H9 (cell line): ENCODE measurements at regions not wholly inside any gene's neighbourhood (a gene's known extent, or its start where the extent isn't known, plus 50 kb on each side); places are given as distances from the start of the nearest gene placed in this dataset.
"Not testable (repeated sequence)": the region's sequence is repeated elsewhere in the genome, so short reads cannot be mapped to it uniquely, and the experiment has no call there.

Source experiments
- DNase-seq: peaks from one replicate; pipeline ENCODE4 v3.0.0-alpha.2; 2017
- H2AFZ ChIP-seq: one replicate; pipeline ENCODE4 v1.6.1; 2013; ENCODE audit warnings: mild to moderate bottlenecking, low read length, control low read depth, moderate library complexity
- H2AK5ac ChIP-seq: 2 replicates; pipeline ENCODE4 v1.6.1; 2013; ENCODE audit warnings: low read length, control low read depth, mixed read lengths; ENCODE audit not compliant: insufficient read length
- H2BK120ac ChIP-seq: one replicate; pipeline ENCODE4 v1.6.1; 2013; ENCODE audit warnings: low read depth, mild to moderate bottlenecking, low read length, control low read depth, inconsistent platforms; ENCODE audit not compliant: poor library complexity, severe bottlenecking
- H2BK12ac ChIP-seq: 2 replicates; pipeline ENCODE4 v1.6.1; 2013; ENCODE audit warnings: low read length, control low read depth, mixed read lengths, low read depth; ENCODE audit not compliant: insufficient read length
- H2BK15ac ChIP-seq: 2 replicates; pipeline ENCODE4 v1.6.1; 2013; ENCODE audit warnings: low read depth, low read length, control low read depth
- H2BK20ac ChIP-seq: one replicate; pipeline ENCODE4 v1.6.1; 2013; ENCODE audit warnings: low read depth, mild to moderate bottlenecking, low read length, control low read depth, inconsistent platforms; ENCODE audit not compliant: poor library complexity, severe bottlenecking
- H2BK5ac ChIP-seq: 2 replicates; pipeline ENCODE4 v1.6.1; 2013; ENCODE audit warnings: low read length, control low read depth, mixed read lengths; ENCODE audit not compliant: insufficient read length
- H3K14ac ChIP-seq: 2 replicates; pipeline ENCODE4 v1.6.1; 2013; ENCODE audit warnings: low read length, control low read depth; ENCODE audit not compliant: insufficient read depth
- H3K18ac ChIP-seq: 2 replicates; pipeline ENCODE4 v1.6.1; 2013; ENCODE audit warnings: low read depth, mild to moderate bottlenecking, mixed read lengths, low read length, control low read depth; ENCODE audit not compliant: insufficient read length
- H3K23ac ChIP-seq: 2 replicates; pipeline ENCODE4 v1.6.1; 2013; ENCODE audit warnings: low read length, control low read depth, mixed read lengths, low read depth; ENCODE audit not compliant: insufficient read length
- H3K23me2 ChIP-seq: 2 replicates; pipeline ENCODE4 v1.6.1; 2013; ENCODE audit warnings: low read depth, mild to moderate bottlenecking, mixed read lengths, low read length, control low read depth; ENCODE audit not compliant: insufficient read length, poor library complexity, severe bottlenecking
- H3K27ac ChIP-seq: 2 replicates; pipeline ENCODE4 v1.5.1; 2013; ENCODE audit warnings: low read length, control low read depth, mixed read lengths, low read depth; ENCODE audit not compliant: insufficient read length
- H3K27me3 ChIP-seq: 2 replicates; pipeline ENCODE4 v1.6.1; 2013; ENCODE audit warnings: low read length, control low read depth, inconsistent platforms; ENCODE audit not compliant: insufficient read depth
- H3K4ac ChIP-seq: 2 replicates; pipeline ENCODE4 v1.6.1; 2013; ENCODE audit warnings: low read depth, mild to moderate bottlenecking, control low read depth, inconsistent platforms, low read length, moderate library complexity
- H3K4me1 ChIP-seq: 2 replicates; pipeline ENCODE4 v1.6.1; 2013; ENCODE audit warnings: low read length, control low read depth, inconsistent platforms; ENCODE audit not compliant: insufficient read depth
- H3K4me2 ChIP-seq: 2 replicates; pipeline ENCODE4 v1.6.1; 2013; ENCODE audit warnings: low read length, control low read depth, mixed read lengths; ENCODE audit not compliant: insufficient read length, insufficient read depth
- H3K56ac ChIP-seq: 2 replicates; pipeline ENCODE4 v1.6.1; 2013; ENCODE audit warnings: low read depth, mild to moderate bottlenecking, mixed read lengths, low read length, control low read depth; ENCODE audit not compliant: insufficient read length
- H3K79me1 ChIP-seq: 2 replicates; pipeline ENCODE4 v1.6.1; 2013; ENCODE audit warnings: low read depth, mild to moderate bottlenecking, moderate library complexity, low read length, control low read depth, inconsistent platforms; ENCODE audit not compliant: insufficient read depth, poor library complexity, severe bottlenecking
- H3K79me2 ChIP-seq: 2 replicates; pipeline ENCODE4 v1.6.1; 2013; ENCODE audit warnings: low read length, control low read depth, inconsistent platforms; ENCODE audit not compliant: insufficient read depth
- H3K9ac ChIP-seq: 2 replicates; pipeline ENCODE4 v1.6.1; 2013; ENCODE audit warnings: low read length, control low read depth, mixed read lengths; ENCODE audit not compliant: insufficient read length; ENCODE audit errors: extremely low read depth
- H3K9me3 ChIP-seq: one replicate; pipeline ENCODE4 v1.6.1; 2013; ENCODE audit warnings: low read depth, low read length, inconsistent platforms; ENCODE audit not compliant: control insufficient read depth
- H3T11ph ChIP-seq: one replicate; pipeline ENCODE4 v1.6.1; 2013; ENCODE audit warnings: mild to moderate bottlenecking, low read length, control low read depth, inconsistent platforms
- H4K20me1 ChIP-seq: one replicate; pipeline ENCODE4 v1.6.1; 2013; ENCODE audit not compliant: control insufficient read depth, insufficient read length, insufficient read depth
- H4K5ac ChIP-seq: 2 replicates; pipeline ENCODE4 v1.6.1; 2013; ENCODE audit warnings: low read depth, mild to moderate bottlenecking, mixed read lengths, low read length, control low read depth; ENCODE audit not compliant: insufficient read length
- H4K8ac ChIP-seq: replicated peaks from 2 replicates; pipeline ENCODE4 v1.6.1; 2013; ENCODE audit warnings: low read length, control low read depth, mixed read lengths, low read depth; ENCODE audit not compliant: insufficient read length
- H4K91ac ChIP-seq: 2 replicates; pipeline ENCODE4 v1.6.1; 2013; ENCODE audit warnings: low read depth, mild to moderate bottlenecking, moderate library complexity, mixed read lengths, low read length, control low read depth; ENCODE audit not compliant: insufficient read length
- H3K27ac Mint-ChIP-seq, 3 experiments: 2 replicates in 2 of 3; 3 replicates in 1 of 3; pipeline ENCODE4 v1.8.0; 2020 to 2021; ENCODE audit warnings: mixed read lengths in 3 of 3, mild to moderate bottlenecking in 1 of 3, moderate library complexity in 1 of 3
- H3K27me3 Mint-ChIP-seq: 2 replicates; pipeline ENCODE4 v1.8.0; 2021; ENCODE audit warnings: low read depth, mild to moderate bottlenecking, moderate library complexity, mixed read lengths
- H3K36me3 Mint-ChIP-seq, 3 experiments: 2 replicates in 2 of 3; 3 replicates in 1 of 3; pipeline ENCODE4 v1.8.0; 2020 to 2021; ENCODE audit warnings: low read depth in 3 of 3, mixed read lengths in 3 of 3; ENCODE audit not compliant: insufficient read depth in 1 of 3
- H3K4me1 Mint-ChIP-seq, 2 experiments: 2 replicates each; pipeline ENCODE4 v1.8.0; 2020; ENCODE audit warnings: mixed read lengths in 2 of 2
- H3K4me3 Mint-ChIP-seq, 2 experiments: 2 replicates in 1 of 2; 3 replicates in 1 of 2; pipeline ENCODE4 v1.8.0; 2020 to 2021; ENCODE audit warnings: mild to moderate bottlenecking in 2 of 2, mixed read lengths in 2 of 2, moderate library complexity in 1 of 2
- H3K9me3 Mint-ChIP-seq, 2 experiments: 2 replicates in 1 of 2; 3 replicates in 1 of 2; pipeline ENCODE4 v1.8.0; 2020; ENCODE audit warnings: mild to moderate bottlenecking in 2 of 2, mixed read lengths in 2 of 2, moderate library complexity in 1 of 2
- WGBS: extraction: QIAGEN DNeasy Blood & Tissue Kit; methylation state at CpG from one replicate; pipeline ENCODE4 v1.1.7; 2013; ENCODE audit warnings: missing lambda C conversion rate, low lambda C conversion rate, mixed read lengths; ENCODE audit not compliant: insufficient read length; ENCODE audit errors: extremely low coverage; 5-methylcytosine and 5-hydroxymethylcytosine counted together
- TF ChIP-seq, protein P1 (sequence below): fragments of 200-600 bp; sonication (generic); conservative IDR thresholded peaks from 3 replicates; pipeline ENCODE4 v1.8.0; 2021; ENCODE audit warnings: antibody characterized with exemption, mild to moderate bottlenecking

- not testable (repeated sequence) for H3K79me1 ChIP-seq, H3K23ac ChIP-seq, H2BK20ac ChIP-seq, H2BK5ac ChIP-seq, H3K23me2 ChIP-seq, H3K56ac ChIP-seq, H2BK15ac ChIP-seq, H3K9me3 ChIP-seq, H2BK12ac ChIP-seq, H3K27ac ChIP-seq, H3T11ph ChIP-seq, H2BK120ac ChIP-seq, H3K27me3 ChIP-seq, H2AK5ac ChIP-seq, H4K20me1 ChIP-seq, DNase-seq, H3K4me1 ChIP-seq, H4K8ac ChIP-seq, H3K27me3 Mint-ChIP-seq, H3K14ac ChIP-seq, H4K5ac ChIP-seq, H3K4me2 ChIP-seq, H3K27ac Mint-ChIP-seq, H4K91ac ChIP-seq, H3K9ac ChIP-seq, H3K4me3 Mint-ChIP-seq, H2AFZ ChIP-seq, H3K18ac ChIP-seq, H3K4ac ChIP-seq, H3K79me2 ChIP-seq
- WGBS: no CpG with 5 or more reads among the region's 14 CpGs
- H3K4me1 Mint-ChIP-seq: peaks cover 12 to 22% of the 10 kb centered on the region in 2 experiments
- TF ChIP-seq, protein P1, sequence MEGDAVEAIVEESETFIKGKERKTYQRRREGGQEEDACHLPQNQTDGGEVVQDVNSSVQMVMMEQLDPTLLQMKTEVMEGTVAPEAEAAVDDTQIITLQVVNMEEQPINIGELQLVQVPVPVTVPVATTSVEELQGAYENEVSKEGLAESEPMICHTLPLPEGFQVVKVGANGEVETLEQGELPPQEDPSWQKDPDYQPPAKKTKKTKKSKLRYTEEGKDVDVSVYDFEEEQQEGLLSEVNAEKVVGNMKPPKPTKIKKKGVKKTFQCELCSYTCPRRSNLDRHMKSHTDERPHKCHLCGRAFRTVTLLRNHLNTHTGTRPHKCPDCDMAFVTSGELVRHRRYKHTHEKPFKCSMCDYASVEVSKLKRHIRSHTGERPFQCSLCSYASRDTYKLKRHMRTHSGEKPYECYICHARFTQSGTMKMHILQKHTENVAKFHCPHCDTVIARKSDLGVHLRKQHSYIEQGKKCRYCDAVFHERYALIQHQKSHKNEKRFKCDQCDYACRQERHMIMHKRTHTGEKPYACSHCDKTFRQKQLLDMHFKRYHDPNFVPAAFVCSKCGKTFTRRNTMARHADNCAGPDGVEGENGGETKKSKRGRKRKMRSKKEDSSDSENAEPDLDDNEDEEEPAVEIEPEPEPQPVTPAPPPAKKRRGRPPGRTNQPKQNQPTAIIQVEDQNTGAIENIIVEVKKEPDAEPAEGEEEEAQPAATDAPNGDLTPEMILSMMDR: peak; percentile 48
- peaks cover 8 to 24% (median 9%) of the 10 kb centered on the region in 3 experiments for H3K36me3 Mint-ChIP-seq
- peaks cover 15 to 30% of the 10 kb centered on the region in 2 experiments for H3K9me3 Mint-ChIP-seq
Observed at GRCh38 chr3:89944461-89944860, 837.0 kb downstream of the EPHA3 start.
